ENCODE measurements at regions not wholly inside any gene's neighbourhood (a gene's known extent, or its start where the extent isn't known, plus 50 kb on each side); places are given as distances from the start of the nearest gene placed in this dataset.

DNA sequence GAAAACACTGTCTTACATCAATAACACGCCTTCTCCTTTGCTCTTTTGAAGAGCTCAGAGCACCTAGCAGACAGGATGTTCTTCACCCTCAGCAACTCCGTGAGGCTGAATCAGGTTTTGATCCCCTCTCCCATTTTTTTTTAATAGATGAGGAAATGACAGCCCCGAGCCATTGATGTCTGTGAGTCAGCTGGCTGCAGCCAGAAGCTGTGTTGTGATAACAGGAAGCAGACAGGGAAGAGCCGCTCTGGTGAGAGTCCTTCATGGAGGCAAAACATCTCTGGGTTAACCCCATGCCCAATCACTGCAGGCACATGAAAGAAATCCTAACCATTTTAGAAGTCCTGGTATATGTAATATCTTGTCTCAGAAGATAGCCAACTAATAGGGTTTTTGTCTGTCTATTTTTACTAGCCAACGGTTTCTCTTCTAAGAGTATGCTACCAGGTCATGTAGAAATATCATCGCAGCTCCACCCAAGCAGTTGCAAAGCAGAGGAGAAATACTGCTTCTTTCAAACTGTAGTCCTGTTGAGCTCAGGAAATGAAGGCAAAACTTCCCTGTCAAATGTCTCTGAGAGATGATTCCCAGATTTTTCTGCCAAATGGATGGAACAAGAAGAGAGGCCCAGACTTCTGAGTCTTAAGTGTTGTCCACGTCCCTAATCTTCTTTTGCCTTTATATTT, 568.9 kb downstream of the CCDC171 start:
- DNase-seq (ENCODE audit: low spot score) = no peak
- Histone ChIP-seq H3K27me3 (ENCODE audit: control insufficient read depth in 4 of 4, insufficient read depth in 4 of 4, low read length in 3 of 4) (no peaks in the 10 kb centered on the region), H3K4me3 (ENCODE audit: low read depth in 1 of 3, low read length in 3 of 3) (no peak overlapping the region), H3K4me1 (ENCODE audit: control insufficient read depth in 4 of 4, insufficient read depth in 4 of 4, low read length in 3 of 4) (no peaks in the 10 kb centered on the region), H3K9ac (ENCODE audit: low read depth in 1 of 2, low read length in 2 of 2) (no peak overlapping the region), H3K36me3 (ENCODE audit: control insufficient read depth in 4 of 4, insufficient read depth in 3 of 4, low read depth in 1 of 4, low read length in 3 of 4) (no peaks in the 10 kb centered on the region), H3K9me3 (ENCODE audit: control insufficient read depth in 4 of 4, low read length in 3 of 4) (no peaks in the 10 kb centered on the region), H3K27ac (ENCODE audit: low read depth in 1 of 2, low read length in 2 of 2) (no peak overlapping the region)
- 86% methylated on average over 7 of the region's 7 CpGs for WGBS
- TF ChIP-seq ZBTB33 (IDR thresholded peaks at IDR 0.05) (no peak), EGR1 (IDR thresholded peaks at IDR 0.05; ENCODE audit: low read depth in 2 of 2) (no peak), CTCF (IDR thresholded peaks at IDR 0.05; ENCODE audit: low read depth, low read length, missing input control) (no peak), GABPA (IDR thresholded peaks at IDR 0.05 in 1 of 2, conservative IDR thresholded peaks at IDR 0.05 in 1 of 2) (no peak), NR2F2 (IDR thresholded peaks at IDR 0.05) (no peak), RAD21 (IDR thresholded peaks at IDR 0.05) (no peak), RXRA (IDR thresholded peaks at IDR 0.05) (no peak)
- TF ChIP-seq, protein P1, sequence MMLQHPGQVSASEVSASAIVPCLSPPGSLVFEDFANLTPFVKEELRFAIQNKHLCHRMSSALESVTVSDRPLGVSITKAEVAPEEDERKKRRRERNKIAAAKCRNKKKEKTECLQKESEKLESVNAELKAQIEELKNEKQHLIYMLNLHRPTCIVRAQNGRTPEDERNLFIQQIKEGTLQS (IDR thresholded peaks at IDR 0.05) = no peak

DNA sequence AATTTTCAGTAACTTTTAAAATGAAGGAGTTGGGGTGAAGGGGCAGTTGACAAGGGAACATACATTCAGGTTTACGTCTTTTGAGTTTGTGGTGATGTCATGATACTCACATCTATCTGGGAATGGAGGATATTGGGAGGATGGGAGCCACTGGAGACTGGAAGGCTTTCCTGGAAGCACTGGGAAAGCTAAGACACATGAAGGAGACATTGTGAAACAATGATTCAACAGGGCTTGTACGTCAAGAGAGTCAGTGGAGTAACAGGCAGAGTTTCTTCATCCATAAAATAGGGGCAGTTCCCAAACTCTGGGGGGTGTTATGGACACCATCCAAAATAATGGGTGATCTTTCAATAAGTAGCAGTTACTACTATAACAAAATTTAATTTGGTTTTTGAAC, 572.8 kb downstream of the CCDC171 start:
- DNase-seq (ENCODE audit: low spot score) = no peak
- Histone ChIP-seq H3K27me3 (ENCODE audit: control insufficient read depth in 4 of 4, insufficient read depth in 4 of 4, low read length in 3 of 4) (no peaks in the 10 kb centered on the region), H3K27ac (ENCODE audit: low read depth in 1 of 2, low read length in 2 of 2) (no peak overlapping the region), H3K4me1 (ENCODE audit: control insufficient read depth in 4 of 4, insufficient read depth in 4 of 4, low read length in 3 of 4) (no peaks in the 10 kb centered on the region), H3K9me3 (ENCODE audit: control insufficient read depth in 4 of 4, low read length in 3 of 4) (no peaks in the 10 kb centered on the region), H3K36me3 (ENCODE audit: control insufficient read depth in 4 of 4, insufficient read depth in 3 of 4, low read depth in 1 of 4, low read length in 3 of 4) (no peaks in the 10 kb centered on the region), H3K9ac (ENCODE audit: low read depth in 1 of 2, low read length in 2 of 2) (no peak overlapping the region), H3K4me3 (ENCODE audit: low read depth in 1 of 3, low read length in 3 of 3) (no peak overlapping the region)
- WGBS = 89% methylated on average over 2 of the region's 2 CpGs
- TF ChIP-seq GABPA (IDR thresholded peaks at IDR 0.05 in 1 of 2, conservative IDR thresholded peaks at IDR 0.05 in 1 of 2) = no peak
- TF ChIP-seq HNF4G (IDR thresholded peaks at IDR 0.05) = no peak
- no peak for TF ChIP-seq FOXA1 (IDR thresholded peaks at IDR 0.05)
- no peak for TF ChIP-seq EGR1 (IDR thresholded peaks at IDR 0.05; ENCODE audit: low read depth in 2 of 2)
- TF ChIP-seq RAD21 (IDR thresholded peaks at IDR 0.05) = no peak
- no peak for TF ChIP-seq TAF1 (conservative IDR thresholded peaks at IDR 0.05)
- TF ChIP-seq, protein P1 (IDR thresholded peaks at IDR 0.05) = no peak
- TF ChIP-seq HNF4A (conservative IDR thresholded peaks at IDR 0.05) = no peak
- TF ChIP-seq, protein P2, sequence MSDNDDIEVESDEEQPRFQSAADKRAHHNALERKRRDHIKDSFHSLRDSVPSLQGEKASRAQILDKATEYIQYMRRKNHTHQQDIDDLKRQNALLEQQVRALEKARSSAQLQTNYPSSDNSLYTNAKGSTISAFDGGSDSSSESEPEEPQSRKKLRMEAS (IDR thresholded peaks at IDR 0.05) = no peak
- no peak for TF ChIP-seq CTCF (IDR thresholded peaks at IDR 0.05; ENCODE audit: low read depth, low read length, missing input control)
- TF ChIP-seq FOXA2 (IDR thresholded peaks at IDR 0.05) = no peak
- TF ChIP-seq NR2F2 (IDR thresholded peaks at IDR 0.05) = no peak
- TF ChIP-seq RXRA (IDR thresholded peaks at IDR 0.05) = no peak
- TF ChIP-seq, protein P3, sequence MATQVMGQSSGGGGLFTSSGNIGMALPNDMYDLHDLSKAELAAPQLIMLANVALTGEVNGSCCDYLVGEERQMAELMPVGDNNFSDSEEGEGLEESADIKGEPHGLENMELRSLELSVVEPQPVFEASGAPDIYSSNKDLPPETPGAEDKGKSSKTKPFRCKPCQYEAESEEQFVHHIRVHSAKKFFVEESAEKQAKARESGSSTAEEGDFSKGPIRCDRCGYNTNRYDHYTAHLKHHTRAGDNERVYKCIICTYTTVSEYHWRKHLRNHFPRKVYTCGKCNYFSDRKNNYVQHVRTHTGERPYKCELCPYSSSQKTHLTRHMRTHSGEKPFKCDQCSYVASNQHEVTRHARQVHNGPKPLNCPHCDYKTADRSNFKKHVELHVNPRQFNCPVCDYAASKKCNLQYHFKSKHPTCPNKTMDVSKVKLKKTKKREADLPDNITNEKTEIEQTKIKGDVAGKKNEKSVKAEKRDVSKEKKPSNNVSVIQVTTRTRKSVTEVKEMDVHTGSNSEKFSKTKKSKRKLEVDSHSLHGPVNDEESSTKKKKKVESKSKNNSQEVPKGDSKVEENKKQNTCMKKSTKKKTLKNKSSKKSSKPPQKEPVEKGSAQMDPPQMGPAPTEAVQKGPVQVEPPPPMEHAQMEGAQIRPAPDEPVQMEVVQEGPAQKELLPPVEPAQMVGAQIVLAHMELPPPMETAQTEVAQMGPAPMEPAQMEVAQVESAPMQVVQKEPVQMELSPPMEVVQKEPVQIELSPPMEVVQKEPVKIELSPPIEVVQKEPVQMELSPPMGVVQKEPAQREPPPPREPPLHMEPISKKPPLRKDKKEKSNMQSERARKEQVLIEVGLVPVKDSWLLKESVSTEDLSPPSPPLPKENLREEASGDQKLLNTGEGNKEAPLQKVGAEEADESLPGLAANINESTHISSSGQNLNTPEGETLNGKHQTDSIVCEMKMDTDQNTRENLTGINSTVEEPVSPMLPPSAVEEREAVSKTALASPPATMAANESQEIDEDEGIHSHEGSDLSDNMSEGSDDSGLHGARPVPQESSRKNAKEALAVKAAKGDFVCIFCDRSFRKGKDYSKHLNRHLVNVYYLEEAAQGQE (IDR thresholded peaks at IDR 0.05) = no peak
- TF ChIP-seq YY1 (IDR thresholded peaks at IDR 0.05) = no peak
- no peak for TF ChIP-seq SP1 (IDR thresholded peaks at IDR 0.05)
- no peak for TF ChIP-seq ZBTB33 (IDR thresholded peaks at IDR 0.05)
- no peak for TF ChIP-seq JUND (IDR thresholded peaks at IDR 0.05)

Data from liver (tissue), 8 donors.